K562 (cell line): ENCODE measurements at regions not wholly inside any gene's neighbourhood (a gene's known extent, or its start where the extent isn't known, plus 50 kb on each side); places are given as distances from the start of the nearest gene placed in this dataset.

Source experiments
- ATAC-seq: fragments of 200-7000 bp; cut with Tn5 transposase; 3 replicates; pipeline ENCODE4 v1.9.1; 2020; ENCODE audit warnings: moderate library complexity
- BruUV-seq: library from RNA; stranded (reverse); fragments of 400-500 nt; replicated peaks from 2 replicates; lab custom pipeline; 2021; lab: Mats Ljungman, UMichigan
- CTCF ChIA-PET: fragments of 300-600 bp; formaldehyde crosslinking; extraction: SDS; loops from one replicate; lab custom pipeline; 2021; ENCODE audit warnings: low intra/inter-chr PET ratio; lab: Yijun Ruan, JAX
- POLR2A ChIA-PET: fragments of 300-600, 350-650 bp; sonication (Branson Sonifier 250); formaldehyde crosslinking; extraction: SDS; loops from one replicate; lab custom pipeline; 2021; ENCODE audit warnings: antibody characterized with exemption, inconsistent platforms; lab: Yijun Ruan, JAX
- DNase-seq, 4 experiments: peaks; one replicate each; pipeline versions ENCODE4 v3.0.0 to v3.0.0-alpha.2; 2011 to 2018; ENCODE audit warnings: low spot score in 3 of 4, mixed read lengths in 3 of 4; ENCODE audit errors: extremely low read depth in 1 of 4
- FAIRE-seq: peaks from 2 replicates; lab custom pipeline; 2011; peaks lifted over from hg19 to GRCh38; lab: Jason Lieb, UNC
- H2AFZ ChIP-seq: 2 replicates; pipeline ENCODE4 v1.6.0; 2011; ENCODE audit warnings: low read depth, low read length, control low read depth, inconsistent platforms
- H3K27ac ChIP-seq: fragments of 200-600 bp; 3 replicates; pipeline ENCODE4 v1.8.0; 2011; ENCODE audit warnings: low read depth, mild to moderate bottlenecking, control low read depth, inconsistent platforms, low read length, moderate library complexity, mixed read lengths; ENCODE audit errors: extremely low read depth
- H3K27me3 ChIP-seq, 2 experiments: fragments of 300-600 bp in 1 of 2; 2 replicates in 1 of 2; 3 replicates in 1 of 2; pipeline versions ENCODE4 v1.6.0 to v1.8.0; 2011; ENCODE audit warnings: inconsistent platforms in 2 of 2, low read length in 2 of 2, mild to moderate bottlenecking in 1 of 2, mixed read lengths in 1 of 2, moderate library complexity in 1 of 2; ENCODE audit not compliant: control insufficient read depth in 2 of 2, insufficient read depth in 2 of 2
- H3K36me3 ChIP-seq: fragments of 300-600 bp; 3 replicates; pipeline ENCODE4 v1.8.0; 2011; ENCODE audit warnings: mild to moderate bottlenecking, low read length, inconsistent platforms; ENCODE audit not compliant: control insufficient read depth, insufficient read depth
- H3K4me1 ChIP-seq, 2 experiments: fragments of 200-600 bp in 1 of 2; replicated peaks in 1 of 2; 2 replicates in 1 of 2; 3 replicates in 1 of 2; pipeline versions ENCODE4 v1.5.1 to v1.8.0; 2011; ENCODE audit warnings: inconsistent platforms in 2 of 2, low read length in 2 of 2, mild to moderate bottlenecking in 1 of 2, mixed read lengths in 1 of 2, moderate library complexity in 1 of 2; ENCODE audit not compliant: control insufficient read depth in 2 of 2, insufficient read depth in 2 of 2
- H3K4me2 ChIP-seq: 2 replicates; pipeline ENCODE4 v1.6.1; 2011; ENCODE audit warnings: low read length, control low read depth, inconsistent platforms, mixed read lengths; ENCODE audit not compliant: insufficient read depth
- H3K4me3 ChIP-seq: fragments of 200-600 bp; sonication (generic), shearing (Covaris generic); 2 replicates; pipeline ENCODE4 v1.5.1; 2016; ENCODE audit warnings: control low read depth, inconsistent platforms
- H3K79me2 ChIP-seq: fragments of 200-600 bp; 3 replicates; pipeline ENCODE4 v1.8.0; 2011; ENCODE audit warnings: low read length, inconsistent platforms; ENCODE audit not compliant: control insufficient read depth, insufficient read depth
- H3K9ac ChIP-seq, 2 experiments: 2 replicates each; pipeline versions ENCODE4 v1.6.0 to v1.6.1; 2011; ENCODE audit warnings: low read depth in 2 of 2, low read length in 2 of 2, control low read depth in 1 of 2, inconsistent platforms in 1 of 2, mild to moderate bottlenecking in 1 of 2, mixed read lengths in 1 of 2; ENCODE audit not compliant: insufficient read depth in 1 of 2
- H3K9me1 ChIP-seq: one replicate; pipeline ENCODE4 v1.6.0; 2011; ENCODE audit warnings: inconsistent platforms, mild to moderate bottlenecking, low read length, moderate library complexity; ENCODE audit not compliant: control insufficient read depth, insufficient read depth
- H3K9me3 ChIP-seq: replicated peaks from 2 replicates; pipeline ENCODE4 v1.5.1; 2011; ENCODE audit warnings: low read depth, low read length, inconsistent platforms; ENCODE audit not compliant: control insufficient read depth, insufficient read depth
- H4K20me1 ChIP-seq: replicated peaks from 2 replicates; pipeline ENCODE4 v1.6.1; 2011; ENCODE audit warnings: low read length, inconsistent platforms, mixed read lengths; ENCODE audit not compliant: control insufficient read depth, insufficient read depth
- ATF1 ChIP-seq, 2 experiments: fragments of 450-650 bp in 1 of 2; IDR thresholded peaks; 2 replicates each; pipeline ENCODE4 v1.6.1; 2016; ENCODE audit warnings: missing compliant biosample characterization in 1 of 2, missing genetic modification characterization in 1 of 2
- CEBPG ChIP-seq, 3 experiments: fragments of 200-800 bp in 1 of 3; sonication (Bioruptor generic) in 1 of 3; sonication (generic) in 1 of 3; formaldehyde crosslinking in 1 of 3; IDR thresholded peaks in 2 of 3; conservative IDR thresholded peaks in 1 of 3; 2 replicates each; pipeline versions ENCODE4 v1.6.1 to v1.8.0; 2016 to 2022; ENCODE audit warnings: missing compliant biosample characterization in 2 of 3, missing genetic modification characterization in 2 of 3, mild to moderate bottlenecking in 1 of 3, missing genetic modification reagents in 1 of 3
- HIVEP1 ChIP-seq: fragments of 250-450 bp; sonication (Bioruptor Pico); IDR thresholded peaks from 2 replicates; pipeline ENCODE4 v1.4.0; 2020; ENCODE audit warnings: mild to moderate bottlenecking
- MAFF ChIP-seq: IDR thresholded peaks from 2 replicates; pipeline ENCODE4 v1.6.1; 2012; ENCODE audit warnings: low read length, improper control_type of control experiment
- NR2F6 ChIP-seq: fragments of 450-650 bp; formaldehyde crosslinking; IDR thresholded peaks from 2 replicates; pipeline ENCODE4 v1.4.0; 2020; ENCODE audit warnings: mild to moderate bottlenecking
- NR3C1 ChIP-seq: sonication (generic); formaldehyde crosslinking; IDR thresholded peaks from 2 replicates; pipeline ENCODE4 v1.8.1; 2022; ENCODE audit warnings: missing genetic modification reagents
- PHB2 ChIP-seq: fragments of 450-650 bp; IDR thresholded peaks from 2 replicates; pipeline ENCODE4 v1.6.1; 2017; ENCODE audit warnings: low read depth
- PTTG1 ChIP-seq: fragments of 450-650 bp; IDR thresholded peaks from 2 replicates; pipeline ENCODE4 v1.6.1; 2016; ENCODE audit warnings: low read depth, mild to moderate bottlenecking, missing genetic modification characterization, missing compliant biosample characterization
- SRSF7 ChIP-seq: fragments of 200-400 bp; formaldehyde crosslinking; optimal IDR thresholded peaks from 2 replicates; pipeline ENCODE3; 2017; ENCODE audit warnings: mild to moderate bottlenecking, low read depth, low read length
- YBX1 ChIP-seq: fragments of 450-650 bp; IDR thresholded peaks from 2 replicates; pipeline ENCODE4 v1.7.1; 2016; ENCODE audit warnings: mild to moderate bottlenecking
- ZNF263 ChIP-seq: sonication (generic); formaldehyde crosslinking; IDR thresholded peaks from 2 replicates; pipeline ENCODE4 v1.8.0; 2022; ENCODE audit warnings: mild to moderate bottlenecking, missing genetic modification reagents, borderline replicate concordance
- ZNF274 ChIP-seq: IDR thresholded peaks from 2 replicates; pipeline ENCODE4 v1.6.1; 2011; ENCODE audit warnings: low read depth, mild to moderate bottlenecking, low read length, moderate library complexity, borderline replicate concordance
- ZNF57 ChIP-seq: fragments of 450-650 bp; formaldehyde crosslinking; IDR thresholded peaks from 2 replicates; pipeline ENCODE4 v1.4.0; 2020; ENCODE audit warnings: mild to moderate bottlenecking, moderate library complexity
- WGBS: fragments of 100-300 bp; shearing (Covaris generic); methylation state at CpG from one replicate; pipeline ENCODE4 v1.1.6; 2016; ENCODE audit warnings: low coverage, mixed read lengths; ENCODE audit not compliant: insufficient coverage; ENCODE audit errors: missing lambda C conversion rate; 5-methylcytosine and 5-hydroxymethylcytosine counted together
- in situ Hi-C: fragments of 300-500 bp; cut with MboI; formaldehyde crosslinking; loops from 4 replicates; pipeline ENCODE4 v1.15.0; 2018; ENCODE audit warnings: inconsistent platforms, mixed read lengths
- intact Hi-C: fragments of 100-400 bp; cut with micrococcal nuclease; formaldehyde crosslinking; loops from 2 replicates; pipeline ENCODE4 v1.14.2; 2022

DNA sequence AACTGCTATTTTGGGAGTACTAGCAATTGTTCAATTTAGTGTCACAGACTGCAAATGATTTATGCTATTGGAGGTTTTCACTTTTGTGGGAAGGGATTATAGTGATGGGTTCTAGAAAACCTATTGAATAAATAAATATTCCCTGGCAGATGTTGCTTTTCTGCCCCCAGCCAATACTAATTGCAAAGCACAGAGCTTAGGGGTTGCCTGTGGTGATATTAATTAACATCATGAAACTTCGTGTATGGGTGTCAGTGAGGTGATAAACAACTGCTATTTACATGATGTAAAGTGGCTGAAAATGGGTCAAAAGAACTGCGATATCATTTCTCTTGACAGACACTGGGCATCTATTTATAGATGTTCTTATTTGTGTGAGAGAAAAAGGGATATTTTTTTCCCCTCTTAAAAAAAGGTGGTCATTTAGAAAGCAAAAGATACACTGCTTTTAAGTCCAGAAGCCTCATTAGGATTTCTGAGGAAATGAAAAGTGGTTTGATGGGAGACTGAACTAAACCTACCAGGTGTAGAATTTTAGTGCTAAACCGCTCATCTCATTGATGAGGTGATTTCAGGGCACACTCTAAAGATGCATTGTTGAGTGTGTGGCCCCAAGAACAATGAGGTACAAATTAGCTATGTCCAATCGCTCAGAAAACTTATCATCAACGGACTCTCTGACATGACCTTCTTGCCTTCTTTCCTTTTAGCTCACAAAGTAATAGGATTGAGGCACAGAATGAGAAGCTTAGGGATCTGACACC, 116.7 kb upstream of the CHST9 start:
- Histone ChIP-seq H3K9ac (no peak overlapping the region), H4K20me1 (no peaks in the 10 kb centered on the region), H3K27me3 (no peaks in the 10 kb centered on the region), H3K4me1 (no peaks in the 10 kb centered on the region), H3K9me3 (no peaks in the 10 kb centered on the region), H3K36me3 (no peaks in the 10 kb centered on the region), H3K27ac (no peak overlapping the region), H3K4me3 (no peak overlapping the region), H2AFZ (no peak overlapping the region), H3K79me2 (no peaks in the 10 kb centered on the region), H3K9me1 (no peaks in the 10 kb centered on the region), H3K4me2 (no peak overlapping the region)
- FAIRE-seq (no peak), ATAC-seq (no peak), DNase-seq (no peak)
- intact Hi-C loops = no loop called here
- in situ Hi-C loops = no loop called here
- ChIA-PET POLR2A (no interaction called here), CTCF (no interaction called here)
- no peak for TF ChIP-seq ZNF274
- TF ChIP-seq ZNF263 (CRISPR knock-in tag) = no peak
- TF ChIP-seq CEBPG (CRISPR knock-in tag; IDR thresholded peaks at IDR 0.05) = no peak
- TF ChIP-seq CEBPG (tag; conservative IDR thresholded peaks at IDR 0.05 in 1 of 2, IDR thresholded peaks at IDR 0.05 in 1 of 2) = no peak
- TF ChIP-seq PHB2 = no peak
- TF ChIP-seq HIVEP1 = no peak
- no peak for TF ChIP-seq MAFF
- no peak for TF ChIP-seq ZNF57 (CRISPR knock-in tag)
- no peak for TF ChIP-seq NR2F6
- TF ChIP-seq YBX1 = no peak
- TF ChIP-seq ATF1 (CRISPR knock-in tag; IDR thresholded peaks at IDR 0.05) = no peak
- no peak for TF ChIP-seq ATF1 (tag; IDR thresholded peaks at IDR 0.05)
- TF ChIP-seq SRSF7 = no peak
- no peak for TF ChIP-seq PTTG1 (tag)
- no peak for TF ChIP-seq NR3C1 (CRISPR knock-in tag)
- BruUV-seq = no TSS peak
- WGBS = 0% methylated on average over 5 of the region's 5 CpGs
